ENCODE measurements at regions not wholly inside any gene's neighbourhood (a gene's known extent, or its start where the extent isn't known, plus 50 kb on each side); places are given as distances from the start of the nearest gene placed in this dataset.

DNA sequence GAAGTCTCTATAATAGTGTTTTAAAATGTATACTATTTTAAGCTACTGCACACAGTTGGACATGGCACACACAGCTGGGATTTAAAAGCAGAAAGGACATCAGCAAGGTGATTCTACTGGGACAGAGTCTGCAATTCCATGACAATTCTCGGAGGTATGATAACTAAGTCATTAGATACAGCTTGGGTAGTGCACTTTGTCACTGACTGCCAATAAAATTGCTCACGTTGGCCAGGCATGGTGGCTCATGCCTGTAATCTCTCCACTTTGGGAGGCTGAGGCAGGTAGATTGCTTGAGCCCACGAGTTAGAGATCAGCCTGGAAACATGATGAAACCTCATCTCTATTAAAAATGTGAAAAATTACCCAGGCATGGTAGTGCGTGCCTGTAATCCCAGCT, 134.1 kb upstream of the SATB2 start:
- Histone ChIP-seq H3F3A (ENCODE audit: insufficient read depth) (no peaks in the 10 kb centered on the region), H4K20me1 (ENCODE audit: low read depth, low read length) (no peaks in the 10 kb centered on the region), H3K4me2 (ENCODE audit: low read depth, low read length, poor library complexity, severe bottlenecking) (no peak overlapping the region), H3K27ac (ENCODE audit: low read depth, low read length) (no peak overlapping the region), H3K36me3 (ENCODE audit: low read length) (no peaks in the 10 kb centered on the region), H3K79me2 (ENCODE audit: insufficient read depth, low read length) (no peaks in the 10 kb centered on the region), H3K9ac (ENCODE audit: low read length) (no peak overlapping the region), H3K4me3 (ENCODE audit: insufficient read depth, low read length, poor library complexity, severe bottlenecking) (no peak overlapping the region), H3K27me3 (ENCODE audit: low read length) (no peaks in the 10 kb centered on the region), H3K9me2 (replicated peaks; ENCODE audit: insufficient read depth, low read length) (no peaks in the 10 kb centered on the region), H3K9me3 (ENCODE audit: insufficient read depth, low read length) (no peaks in the 10 kb centered on the region), H2AFZ (ENCODE audit: low read depth, low read length, severe bottlenecking) (no peak overlapping the region)
- TF ChIP-seq, protein P1, sequence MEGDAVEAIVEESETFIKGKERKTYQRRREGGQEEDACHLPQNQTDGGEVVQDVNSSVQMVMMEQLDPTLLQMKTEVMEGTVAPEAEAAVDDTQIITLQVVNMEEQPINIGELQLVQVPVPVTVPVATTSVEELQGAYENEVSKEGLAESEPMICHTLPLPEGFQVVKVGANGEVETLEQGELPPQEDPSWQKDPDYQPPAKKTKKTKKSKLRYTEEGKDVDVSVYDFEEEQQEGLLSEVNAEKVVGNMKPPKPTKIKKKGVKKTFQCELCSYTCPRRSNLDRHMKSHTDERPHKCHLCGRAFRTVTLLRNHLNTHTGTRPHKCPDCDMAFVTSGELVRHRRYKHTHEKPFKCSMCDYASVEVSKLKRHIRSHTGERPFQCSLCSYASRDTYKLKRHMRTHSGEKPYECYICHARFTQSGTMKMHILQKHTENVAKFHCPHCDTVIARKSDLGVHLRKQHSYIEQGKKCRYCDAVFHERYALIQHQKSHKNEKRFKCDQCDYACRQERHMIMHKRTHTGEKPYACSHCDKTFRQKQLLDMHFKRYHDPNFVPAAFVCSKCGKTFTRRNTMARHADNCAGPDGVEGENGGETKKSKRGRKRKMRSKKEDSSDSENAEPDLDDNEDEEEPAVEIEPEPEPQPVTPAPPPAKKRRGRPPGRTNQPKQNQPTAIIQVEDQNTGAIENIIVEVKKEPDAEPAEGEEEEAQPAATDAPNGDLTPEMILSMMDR (IDR thresholded peaks at IDR 0.05; ENCODE audit: insufficient read depth, low read length, poor library complexity, severe bottlenecking): no peak
- no peak for TF ChIP-seq EZH2phosphoT487 (conservative IDR thresholded peaks at IDR 0.05; ENCODE audit: low read length)

DNA sequence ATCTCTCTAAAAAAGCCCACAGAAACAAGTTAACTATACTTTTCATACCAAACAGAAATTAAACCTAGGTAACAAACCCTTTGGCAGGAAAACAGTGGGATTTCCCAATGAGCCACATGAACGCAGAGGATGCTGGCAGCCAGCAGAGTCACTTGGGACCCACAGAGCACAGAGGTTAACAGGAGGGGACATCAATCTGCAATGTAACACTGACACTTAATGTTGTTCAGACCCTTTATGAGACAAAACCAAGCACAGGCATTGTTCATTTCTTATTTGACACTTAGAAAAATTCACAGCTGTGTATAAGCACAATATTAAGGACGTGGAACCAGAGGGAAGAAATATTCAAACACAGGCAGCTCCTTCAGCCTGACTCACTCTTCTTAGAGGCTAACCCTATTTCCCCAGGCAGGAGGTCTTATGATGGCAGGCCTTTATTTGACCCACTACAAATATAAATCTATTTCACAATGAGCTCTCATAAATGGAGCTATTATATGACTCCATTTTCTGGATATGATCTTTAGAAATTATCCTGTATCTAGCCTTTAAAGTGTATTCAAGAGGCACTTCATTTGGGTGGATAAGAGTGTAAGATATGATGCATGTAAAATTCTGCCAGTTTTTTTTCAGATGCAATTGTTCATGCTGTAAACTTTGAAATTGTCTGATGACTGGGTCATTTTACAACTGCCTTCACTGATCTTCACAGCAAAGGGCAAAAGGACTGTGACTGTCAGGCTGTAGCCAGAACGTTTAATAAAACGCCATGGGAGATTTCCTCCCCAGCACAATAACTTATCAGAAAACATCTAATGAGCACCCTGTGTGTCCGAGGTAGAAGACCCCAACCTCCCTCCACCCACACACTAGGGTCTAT, 132.8 kb upstream of the SATB2 start:
- no peak overlapping the region for H2AFZ ChIP-seq (ENCODE audit: low read depth, low read length, severe bottlenecking)
- H3F3A ChIP-seq (ENCODE audit: insufficient read depth): no peaks in the 10 kb centered on the region
- no peak overlapping the region for H3K9ac ChIP-seq (ENCODE audit: low read length)
- no peaks in the 10 kb centered on the region for H4K20me1 ChIP-seq (ENCODE audit: low read depth, low read length)
- TF ChIP-seq, protein P1 (IDR thresholded peaks at IDR 0.05; ENCODE audit: insufficient read depth, low read length, poor library complexity, severe bottlenecking): no peak
- TF ChIP-seq EZH2phosphoT487 (conservative IDR thresholded peaks at IDR 0.05; ENCODE audit: low read length): no peak
- no peaks in the 10 kb centered on the region for H3K9me2 ChIP-seq (replicated peaks; ENCODE audit: insufficient read depth, low read length)
- no peaks in the 10 kb centered on the region for H3K36me3 ChIP-seq (ENCODE audit: low read length)
- H3K4me2 ChIP-seq (ENCODE audit: low read depth, low read length, poor library complexity, severe bottlenecking): no peak overlapping the region
- H3K79me2 ChIP-seq (ENCODE audit: insufficient read depth, low read length): no peaks in the 10 kb centered on the region
- no peaks in the 10 kb centered on the region for H3K27me3 ChIP-seq (ENCODE audit: low read length)
- no peaks in the 10 kb centered on the region for H3K9me3 ChIP-seq (ENCODE audit: insufficient read depth, low read length)
- no peak overlapping the region for H3K27ac ChIP-seq (ENCODE audit: low read depth, low read length)
- no peak overlapping the region for H3K4me3 ChIP-seq (ENCODE audit: insufficient read depth, low read length, poor library complexity, severe bottlenecking)

DNA sequence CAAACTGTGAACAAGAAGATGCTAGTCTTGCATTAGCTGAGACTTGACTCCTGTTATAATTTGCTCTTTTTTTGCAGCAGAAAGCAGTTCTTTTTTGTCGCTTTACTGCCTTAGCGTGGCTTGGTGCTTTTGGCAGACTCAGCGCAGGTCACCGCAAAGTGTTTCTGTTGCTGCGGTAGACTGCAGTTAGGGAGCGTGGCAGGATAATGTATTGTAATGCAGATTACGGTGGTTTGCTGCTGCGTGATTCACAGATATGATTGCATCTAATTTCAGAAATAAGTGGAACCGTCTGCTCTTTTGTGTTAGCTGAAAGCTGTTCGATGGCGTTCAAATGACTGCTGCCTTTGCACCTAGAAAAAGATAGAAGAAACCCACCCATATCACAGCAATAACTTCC, 131.6 kb upstream of the SATB2 start:
- Histone ChIP-seq H3K9me2 (replicated peaks; ENCODE audit: insufficient read depth, low read length) (no peaks in the 10 kb centered on the region), H2AFZ (ENCODE audit: low read depth, low read length, severe bottlenecking) (no peak overlapping the region), H3K27me3 (ENCODE audit: low read length) (no peaks in the 10 kb centered on the region), H3K27ac (ENCODE audit: low read depth, low read length) (no peak overlapping the region), H3K4me2 (ENCODE audit: low read depth, low read length, poor library complexity, severe bottlenecking) (no peak overlapping the region), H4K20me1 (ENCODE audit: low read depth, low read length) (no peaks in the 10 kb centered on the region), H3K36me3 (ENCODE audit: low read length) (no peaks in the 10 kb centered on the region), H3K9me3 (ENCODE audit: insufficient read depth, low read length) (no peaks in the 10 kb centered on the region), H3K9ac (ENCODE audit: low read length) (no peak overlapping the region), H3K79me2 (ENCODE audit: insufficient read depth, low read length) (no peaks in the 10 kb centered on the region), H3K4me3 (ENCODE audit: insufficient read depth, low read length, poor library complexity, severe bottlenecking) (no peak overlapping the region), H3F3A (ENCODE audit: insufficient read depth) (no peaks in the 10 kb centered on the region)
- TF ChIP-seq, protein P1 (IDR thresholded peaks at IDR 0.05; ENCODE audit: insufficient read depth, low read length, poor library complexity, severe bottlenecking): no peak
- no peak for TF ChIP-seq EZH2phosphoT487 (conservative IDR thresholded peaks at IDR 0.05; ENCODE audit: low read length)

Measured in SU-DHL-6 (cell line).